OCI-LY1 (cell line): ENCODE measurements at regions not wholly inside any gene's neighbourhood (a gene's known extent, or its start where the extent isn't known, plus 50 kb on each side); places are given as distances from the start of the nearest gene placed in this dataset.

ENCODE experiments used
- H2AFZ ChIP-seq: fragments of 200-600 bp; sonication (generic), shearing (Covaris generic); 2 replicates; pipeline ENCODE4 v1.6.0; 2014; ENCODE audit warnings: antibody characterized with exemption, mild to moderate bottlenecking, low read length
- H3F3A ChIP-seq: fragments of 200-600 bp; sonication (generic), shearing (Covaris generic); 2 replicates; pipeline ENCODE4 v1.6.0; 2014; ENCODE audit warnings: mild to moderate bottlenecking, antibody characterized with exemption, low read length, moderate library complexity; ENCODE audit not compliant: insufficient read depth
- H3K27ac ChIP-seq: fragments of 200-600 bp; sonication (generic); 2 replicates; pipeline ENCODE4 v1.5.1; 2014; ENCODE audit warnings: low read length, mixed run types, mild to moderate bottlenecking, low read depth; ENCODE audit not compliant: poor library complexity, severe bottlenecking
- H3K27me3 ChIP-seq: fragments of 200-600 bp; sonication (generic); 2 replicates; pipeline ENCODE4 v1.6.0; 2014; ENCODE audit warnings: antibody characterized with exemption, mild to moderate bottlenecking, low read length, moderate library complexity; ENCODE audit not compliant: insufficient read depth
- H3K36me3 ChIP-seq: fragments of 200-600 bp; sonication (generic); 2 replicates; pipeline ENCODE4 v1.6.1; 2014; ENCODE audit warnings: mild to moderate bottlenecking, antibody characterized with exemption, low read length, moderate library complexity, mixed read lengths; ENCODE audit not compliant: insufficient read depth
- H3K4me1 ChIP-seq: fragments of 200-600 bp; sonication (generic); 2 replicates; pipeline ENCODE4 v1.5.1; 2014; ENCODE audit warnings: mild to moderate bottlenecking, low read length, moderate library complexity; ENCODE audit not compliant: insufficient read depth, severe bottlenecking
- H3K4me2 ChIP-seq: fragments of 200-600 bp; sonication (generic), shearing (Covaris generic); 2 replicates; pipeline ENCODE4 v1.6.1; 2014; ENCODE audit warnings: low read length
- H3K4me3 ChIP-seq: fragments of 200-600 bp; sonication (generic); 2 replicates; pipeline ENCODE4 v1.5.1; 2014; ENCODE audit warnings: low read length, low read depth, mild to moderate bottlenecking, mixed read lengths; ENCODE audit not compliant: poor library complexity, severe bottlenecking
- H3K79me2 ChIP-seq: fragments of 200-600 bp; shearing (Covaris generic); 2 replicates; pipeline ENCODE4 v1.6.1; 2016; ENCODE audit warnings: mixed run types, low read length, mixed read lengths; ENCODE audit not compliant: insufficient read depth
- H3K9ac ChIP-seq: fragments of 200-600 bp; sonication (generic), shearing (Covaris generic); 2 replicates; pipeline ENCODE4 v1.6.1; 2014; ENCODE audit warnings: mild to moderate bottlenecking, low read length, mixed read lengths
- H3K9me2 ChIP-seq: fragments of 200-600 bp; sonication (generic), shearing (Covaris generic); 2 replicates; pipeline ENCODE4 v1.6.1; 2014; ENCODE audit warnings: low read depth, mild to moderate bottlenecking, low read length, mixed read lengths
- H3K9me3 ChIP-seq: fragments of 200-600 bp; shearing (Covaris generic); 2 replicates; pipeline ENCODE4 v1.6.1; 2014; ENCODE audit warnings: low read length, mixed read lengths
- H4K20me1 ChIP-seq: fragments of 200-600 bp; sonication (generic), shearing (Covaris generic); 2 replicates; pipeline ENCODE4 v1.6.0; 2016; ENCODE audit warnings: mild to moderate bottlenecking, low read length; ENCODE audit not compliant: insufficient read depth
- EZH2 ChIP-seq: fragments of 200-600 bp; sonication (generic), shearing (Covaris generic); IDR thresholded peaks from 2 replicates; pipeline ENCODE4 v1.8.0; 2017; ENCODE audit warnings: borderline replicate concordance, mixed run types, mild to moderate bottlenecking, antibody characterized with exemption, low read length, moderate library complexity, mixed read lengths
- TF ChIP-seq, protein P1 (sequence below): fragments of 200-600 bp; sonication (generic), shearing (Covaris generic); IDR thresholded peaks from 2 replicates; pipeline ENCODE4 v1.5.1; 2017; ENCODE audit warnings: mild to moderate bottlenecking, antibody characterized with exemption, low read length, moderate library complexity, mixed read lengths

DNA sequence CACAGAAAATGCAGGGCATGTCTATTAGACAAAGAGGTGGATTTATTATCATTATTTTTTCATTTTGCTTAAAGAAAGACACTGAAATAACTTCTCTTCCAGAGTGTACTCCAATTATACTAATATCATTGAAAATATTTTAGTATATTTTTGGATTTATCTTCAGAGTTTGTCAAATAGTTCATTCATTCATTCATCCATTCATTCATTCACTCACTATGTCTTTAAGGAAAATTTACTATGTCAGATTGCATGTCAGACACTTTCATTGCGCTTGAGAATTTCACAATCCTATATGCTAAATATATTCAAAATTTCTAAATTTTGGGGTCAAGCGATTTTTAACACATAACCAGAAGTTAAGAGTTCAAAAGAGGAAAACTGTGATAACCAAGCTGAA, 479.1 kb downstream of the ZEB2 start:
- H3K27ac ChIP-seq = no peak overlapping the region
- H3K9me2 ChIP-seq = no peaks in the 10 kb centered on the region
- no peak for TF ChIP-seq EZH2
- TF ChIP-seq, protein P1, sequence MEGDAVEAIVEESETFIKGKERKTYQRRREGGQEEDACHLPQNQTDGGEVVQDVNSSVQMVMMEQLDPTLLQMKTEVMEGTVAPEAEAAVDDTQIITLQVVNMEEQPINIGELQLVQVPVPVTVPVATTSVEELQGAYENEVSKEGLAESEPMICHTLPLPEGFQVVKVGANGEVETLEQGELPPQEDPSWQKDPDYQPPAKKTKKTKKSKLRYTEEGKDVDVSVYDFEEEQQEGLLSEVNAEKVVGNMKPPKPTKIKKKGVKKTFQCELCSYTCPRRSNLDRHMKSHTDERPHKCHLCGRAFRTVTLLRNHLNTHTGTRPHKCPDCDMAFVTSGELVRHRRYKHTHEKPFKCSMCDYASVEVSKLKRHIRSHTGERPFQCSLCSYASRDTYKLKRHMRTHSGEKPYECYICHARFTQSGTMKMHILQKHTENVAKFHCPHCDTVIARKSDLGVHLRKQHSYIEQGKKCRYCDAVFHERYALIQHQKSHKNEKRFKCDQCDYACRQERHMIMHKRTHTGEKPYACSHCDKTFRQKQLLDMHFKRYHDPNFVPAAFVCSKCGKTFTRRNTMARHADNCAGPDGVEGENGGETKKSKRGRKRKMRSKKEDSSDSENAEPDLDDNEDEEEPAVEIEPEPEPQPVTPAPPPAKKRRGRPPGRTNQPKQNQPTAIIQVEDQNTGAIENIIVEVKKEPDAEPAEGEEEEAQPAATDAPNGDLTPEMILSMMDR = no peak
- no peaks in the 10 kb centered on the region for H3K27me3 ChIP-seq
- H4K20me1 ChIP-seq = no peaks in the 10 kb centered on the region
- no peak overlapping the region for H3K9ac ChIP-seq
- H3K36me3 ChIP-seq = no peaks in the 10 kb centered on the region
- no peaks in the 10 kb centered on the region for H3K79me2 ChIP-seq
- H3K9me3 ChIP-seq = no peaks in the 10 kb centered on the region
- no peak overlapping the region for H3K4me3 ChIP-seq
- H3F3A ChIP-seq = no peaks in the 10 kb centered on the region
- no peak overlapping the region for H2AFZ ChIP-seq
- H3K4me1 ChIP-seq = no peaks in the 10 kb centered on the region
- H3K4me2 ChIP-seq = no peak overlapping the region

DNA sequence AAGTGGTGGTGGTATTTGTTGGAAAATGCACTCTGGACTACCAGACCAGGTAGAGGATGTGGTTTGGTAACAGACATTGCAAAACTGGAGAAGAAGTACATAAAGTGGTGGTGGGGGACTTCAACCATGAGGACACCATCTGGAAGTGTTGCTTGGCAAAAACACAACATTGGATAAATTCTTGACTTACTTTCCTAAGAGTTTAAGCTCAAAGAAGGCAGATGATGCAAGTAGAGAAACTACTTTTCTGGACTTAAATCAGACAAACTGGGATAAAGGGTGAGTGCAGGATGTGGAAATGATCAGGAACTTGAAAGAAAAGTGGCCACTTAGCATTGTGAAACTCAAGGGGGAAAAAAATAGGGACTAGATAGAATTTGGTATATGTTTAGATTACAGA, 487.4 kb downstream of the ZEB2 start:
- Histone ChIP-seq H3K27ac (no peak overlapping the region), H3K4me1 (no peaks in the 10 kb centered on the region), H3K9me2 (no peaks in the 10 kb centered on the region), H4K20me1 (no peaks in the 10 kb centered on the region), H3F3A (no peaks in the 10 kb centered on the region), H2AFZ (no peak overlapping the region), H3K4me2 (no peak overlapping the region), H3K27me3 (no peaks in the 10 kb centered on the region), H3K9me3 (no peaks in the 10 kb centered on the region), H3K4me3 (no peak overlapping the region), H3K36me3 (no peaks in the 10 kb centered on the region; the same call in 1 of the 2 replicates), H3K79me2 (no peaks in the 10 kb centered on the region), H3K9ac (no peak overlapping the region)
- no peak for TF ChIP-seq EZH2
- TF ChIP-seq, protein P1 = no peak

DNA sequence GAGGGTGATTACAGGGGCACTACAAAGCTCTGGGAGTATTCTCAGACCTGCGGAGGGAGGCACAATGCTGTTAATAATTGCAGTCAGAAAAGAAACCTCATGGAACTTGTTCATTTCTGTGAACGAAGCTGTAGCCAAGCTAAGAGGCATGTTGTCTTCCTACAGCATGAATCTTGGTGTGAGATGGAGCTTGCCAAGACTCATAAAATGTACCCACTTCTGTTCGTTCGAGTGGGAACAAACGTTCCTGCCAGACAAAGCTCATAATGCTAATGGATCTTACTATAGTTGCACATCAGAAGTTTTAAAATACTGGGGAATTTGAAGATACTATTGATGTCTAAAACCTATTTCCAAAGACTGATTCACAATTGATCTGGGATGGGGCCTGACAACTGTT, 489.1 kb downstream of the ZEB2 start:
- H3F3A ChIP-seq = no peaks in the 10 kb centered on the region
- no peak overlapping the region for H3K27ac ChIP-seq
- no peaks in the 10 kb centered on the region for H3K27me3 ChIP-seq
- TF ChIP-seq, protein P1 = no peak
- no peak for TF ChIP-seq EZH2
- H3K9me3 ChIP-seq = no peaks in the 10 kb centered on the region
- no peaks in the 10 kb centered on the region for H3K4me1 ChIP-seq
- no peak overlapping the region for H3K4me3 ChIP-seq
- H2AFZ ChIP-seq = no peak overlapping the region
- H3K79me2 ChIP-seq = no peaks in the 10 kb centered on the region
- no peaks in the 10 kb centered on the region for H3K9me2 ChIP-seq
- H4K20me1 ChIP-seq = no peaks in the 10 kb centered on the region
- no peak overlapping the region for H3K9ac ChIP-seq
- H3K36me3 ChIP-seq = no peaks in the 10 kb centered on the region; the same call in 1 of the 2 replicates
- no peak overlapping the region for H3K4me2 ChIP-seq
